ENCODE measurements at regions not wholly inside any gene's neighbourhood (a gene's known extent, or its start where the extent isn't known, plus 50 kb on each side); places are given as distances from the start of the nearest gene placed in this dataset.
"Not testable (repeated sequence)": the region's sequence is repeated elsewhere in the genome, so short reads cannot be mapped to it uniquely, and the experiment has no call there.

DNA sequence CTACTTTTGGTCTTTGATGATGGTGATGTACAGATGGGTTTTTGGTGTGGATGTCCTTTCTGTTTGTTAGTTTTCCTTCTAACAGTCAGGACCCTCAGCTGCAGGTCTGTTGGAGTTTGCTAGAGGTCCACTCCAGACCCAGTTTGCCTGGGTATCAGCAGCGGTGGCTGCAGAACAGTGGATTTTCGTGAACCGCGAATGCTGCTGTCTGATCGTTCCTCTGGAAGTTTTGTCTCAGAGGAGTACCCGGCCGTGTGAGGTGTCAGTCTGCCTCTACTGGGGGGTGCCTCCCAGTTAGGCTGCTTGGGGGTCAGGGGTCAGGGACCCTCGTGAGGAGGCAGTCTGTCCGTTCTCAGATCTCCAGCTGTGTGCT is 56.6 kb upstream of the TNFAIP8 start:
- not testable (repeated sequence) for DNase-seq (ENCODE audit: low spot score)

DNA sequence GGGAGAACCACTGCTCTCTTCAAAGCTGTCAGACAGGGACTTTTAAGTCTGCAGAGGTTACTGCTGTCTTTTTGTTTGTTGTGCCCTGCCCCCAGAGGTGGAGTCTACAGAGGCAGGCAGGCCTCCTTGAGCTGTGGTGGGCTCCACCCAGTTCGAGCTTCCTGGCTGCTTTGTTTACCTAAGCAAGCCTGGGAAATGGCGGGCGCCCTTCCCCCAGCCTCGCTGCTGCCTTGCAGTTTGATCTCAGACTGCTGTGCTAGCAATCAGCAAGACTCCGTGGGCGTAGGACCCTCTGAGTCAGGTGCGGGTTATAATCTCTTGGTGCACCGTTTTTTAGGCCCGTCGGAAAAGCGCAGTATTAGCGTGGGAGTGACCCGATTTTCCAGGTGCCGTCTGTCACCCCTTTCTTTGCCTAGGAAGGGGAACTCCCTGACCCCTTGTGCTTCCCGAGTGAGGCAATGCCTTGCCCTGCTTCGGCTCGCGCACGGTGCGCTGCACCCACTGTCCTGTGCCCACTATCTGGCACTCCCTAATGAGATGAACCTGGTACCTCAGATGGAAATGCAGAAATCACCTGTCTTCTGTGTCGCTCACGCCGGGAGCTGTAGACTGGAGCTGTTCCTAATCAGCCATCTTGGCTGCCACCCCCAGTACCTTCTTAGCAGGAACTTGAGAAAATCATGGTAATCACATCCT is 56.1 kb upstream of the TNFAIP8 start:
- DNase-seq (ENCODE audit: low spot score) = peak; percentile 45

DNA sequence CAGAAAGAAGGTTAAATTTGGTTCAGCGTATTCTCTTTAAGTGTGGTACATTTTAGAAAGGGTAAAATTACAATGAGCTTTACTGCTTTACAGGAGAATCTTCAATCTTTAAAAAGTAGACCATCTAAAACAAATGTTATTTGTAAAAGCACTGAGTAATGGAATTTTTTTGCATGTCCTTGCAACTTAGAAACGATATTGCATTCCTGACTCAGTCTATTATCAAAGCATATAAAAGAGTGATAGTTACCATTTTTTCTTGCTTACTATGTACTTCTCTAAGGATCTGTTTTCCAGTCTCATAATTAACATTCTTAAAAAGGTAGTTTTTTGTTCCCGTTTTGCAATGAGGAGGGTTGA is 55.5 kb upstream of the TNFAIP8 start:
- no peak for DNase-seq (ENCODE audit: low spot score)

DNA sequence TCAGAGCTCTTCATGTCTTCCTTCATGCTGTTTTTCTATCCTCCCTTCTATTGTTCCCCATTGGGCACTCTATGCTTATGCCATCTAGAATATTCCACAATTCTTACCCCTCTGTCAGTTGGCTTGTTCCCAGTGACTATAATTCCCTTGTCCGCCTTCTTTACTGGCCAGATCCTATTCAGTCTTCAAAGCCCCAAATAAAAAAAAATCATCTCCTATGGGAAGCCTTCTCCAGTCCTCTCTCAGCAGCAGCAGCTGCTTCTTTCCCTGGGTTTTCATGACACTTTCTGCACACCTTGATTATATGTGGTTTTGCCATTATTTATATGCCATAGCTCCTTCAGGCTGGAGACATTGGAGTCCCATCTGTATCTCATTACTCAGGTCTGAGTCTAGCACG is 54.6 kb upstream of the TNFAIP8 start:
- DNase-seq (ENCODE audit: low spot score) = no peak

DNA sequence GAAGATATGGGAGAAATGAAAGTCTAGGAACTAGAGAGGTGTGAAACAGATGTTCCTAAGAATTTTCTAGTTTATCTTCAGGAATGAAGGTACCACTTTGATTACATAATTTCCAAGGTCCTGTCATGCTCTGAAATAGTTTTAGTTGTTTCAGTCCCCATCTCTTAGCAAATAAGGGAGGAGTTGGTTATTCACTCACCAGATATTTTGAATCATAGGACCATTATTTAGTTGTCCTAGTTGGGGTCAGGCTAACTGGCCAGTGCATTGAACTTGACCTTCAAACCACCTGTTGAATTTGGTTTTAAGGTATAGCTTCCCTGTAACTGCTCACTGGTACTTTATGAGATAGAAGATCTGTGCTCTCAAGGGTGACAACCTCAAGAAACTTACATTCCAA is 53.9 kb upstream of the TNFAIP8 start:
- peak; percentile 26 for DNase-seq (ENCODE audit: low spot score)

DNA sequence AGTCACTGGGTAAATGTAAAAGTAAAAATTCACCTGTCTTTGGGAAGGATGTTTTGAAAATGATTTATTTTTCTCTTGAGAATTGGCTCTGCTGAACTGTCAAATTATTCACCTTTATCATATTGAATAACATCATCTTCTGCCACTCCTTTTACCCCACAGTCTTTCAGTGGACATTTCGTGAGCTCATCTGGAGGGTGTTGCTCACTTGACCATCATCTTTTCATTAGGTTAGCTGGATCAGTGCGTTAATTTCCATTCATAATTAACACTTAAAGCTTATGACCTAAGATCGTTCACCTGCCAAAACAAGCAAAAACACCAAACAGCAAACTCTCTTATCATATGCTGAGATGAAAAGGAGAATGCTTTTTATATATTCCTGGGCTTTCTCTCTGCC is 53.4 kb upstream of the TNFAIP8 start:
- no peak for DNase-seq (ENCODE audit: low spot score)

DNA sequence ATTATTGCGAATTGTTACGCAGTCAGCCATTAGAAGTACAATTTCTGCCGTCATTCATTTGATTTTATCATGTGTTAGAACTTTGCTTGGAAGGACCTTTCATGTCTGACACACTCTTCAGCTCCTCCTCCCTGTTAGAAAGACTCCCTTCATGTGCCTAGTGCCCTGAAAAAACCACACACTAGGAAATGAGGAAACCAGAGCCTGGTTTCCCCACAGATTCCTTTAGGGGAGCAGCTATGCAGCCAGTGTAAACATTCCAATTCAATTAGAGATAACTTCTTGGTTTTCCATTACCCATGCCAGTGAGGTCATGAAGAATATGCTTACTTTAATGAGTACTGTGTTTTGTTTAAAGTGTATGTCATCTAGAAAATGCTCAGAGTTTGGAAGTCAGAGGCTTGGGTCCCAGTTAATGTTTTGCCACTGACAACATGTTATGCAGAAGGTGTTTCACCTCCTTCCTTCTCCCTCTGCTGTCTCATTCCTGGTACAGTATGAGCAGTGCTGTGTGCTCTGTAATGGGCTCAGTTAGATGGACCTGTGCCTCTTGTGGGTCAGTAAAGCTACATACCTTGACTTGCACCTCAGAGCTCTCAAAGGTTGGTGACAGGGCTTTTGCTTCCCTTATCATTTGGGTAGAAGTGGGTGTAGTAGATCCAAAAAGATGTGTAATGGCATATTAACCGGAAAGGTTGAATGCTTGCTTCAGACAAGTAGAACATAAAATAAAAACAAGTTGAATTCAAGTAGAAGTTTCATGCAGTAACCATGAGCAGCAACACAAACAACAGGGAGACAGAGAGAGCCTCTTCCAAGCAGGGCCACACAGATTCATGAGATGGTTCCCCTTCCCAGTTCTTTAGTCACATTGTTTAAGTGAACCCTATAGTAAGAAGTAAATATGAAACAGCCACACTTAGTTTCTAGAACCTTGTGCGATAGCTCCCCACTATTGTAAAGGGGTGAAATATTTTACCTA is 52.6 kb upstream of the TNFAIP8 start:
- peak; percentile 91 for DNase-seq (ENCODE audit: low spot score)

DNA sequence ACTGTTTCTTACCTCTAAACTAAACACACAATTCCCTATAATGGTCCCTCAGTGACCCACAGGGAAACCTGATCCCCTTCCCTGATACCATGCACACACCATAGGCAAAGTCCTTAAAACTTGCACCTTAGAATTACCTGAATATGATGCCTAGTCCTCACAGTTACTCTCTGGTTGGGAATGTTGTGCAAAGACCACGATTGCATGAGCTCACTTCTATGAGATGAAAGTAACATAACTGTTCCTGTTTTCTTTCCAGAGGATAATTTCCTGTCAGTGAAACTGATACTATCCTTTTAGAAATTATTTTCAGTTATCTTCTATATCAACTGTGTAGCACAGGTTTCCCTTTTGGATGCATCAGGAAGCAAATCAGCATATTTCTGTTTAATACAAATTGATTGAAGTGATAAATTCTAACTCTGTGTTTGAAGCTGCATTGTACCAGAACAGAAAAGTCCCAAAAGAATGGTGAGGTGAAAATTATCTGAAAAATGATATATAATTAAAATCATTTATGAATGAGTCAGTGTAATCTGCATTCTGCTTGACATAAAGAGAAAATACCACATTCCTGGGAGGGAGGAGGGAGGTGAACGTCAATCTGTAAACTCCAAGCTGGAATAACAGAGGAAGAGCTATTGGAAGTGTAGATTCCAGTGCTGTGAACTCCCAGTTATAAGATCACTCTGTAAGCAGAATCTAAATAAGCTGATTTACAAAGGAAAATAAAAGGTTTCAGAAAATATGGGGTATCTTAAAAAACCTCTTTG is 51.2 kb upstream of the TNFAIP8 start:
- DNase-seq (ENCODE audit: low spot score) = peak; percentile 43
